IPS DF 19.7 (cell line): ENCODE measurements at regions not wholly inside any gene's neighbourhood (a gene's known extent, or its start where the extent isn't known, plus 50 kb on each side); places are given as distances from the start of the nearest gene placed in this dataset.

Experiments used
- DNase-seq: peaks from one replicate; pipeline ENCODE4 v3.0.0-alpha.2; 2013; ENCODE audit warnings: low read depth, low spot score

DNA sequence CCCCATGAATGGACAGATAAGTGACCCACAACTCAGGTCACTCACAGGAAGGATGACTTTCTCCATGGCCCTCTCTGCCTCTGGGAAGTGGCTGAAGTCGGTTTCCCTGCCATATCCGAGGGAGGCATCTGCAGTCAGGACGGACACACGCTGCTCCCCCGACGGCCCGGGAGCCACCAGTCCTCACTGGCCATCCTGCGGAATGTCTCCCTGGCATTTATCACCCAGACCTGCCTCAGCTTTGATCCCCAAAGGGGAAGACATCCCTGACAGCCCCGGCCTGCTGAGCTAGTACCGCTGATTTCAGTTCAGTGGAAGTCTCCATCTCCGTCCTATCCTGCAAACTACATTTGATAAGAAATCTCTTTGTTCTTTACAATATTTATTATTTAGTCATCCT lies 339.5 kb upstream of the MKI67 start:
- DNase-seq, result no peak

DNA sequence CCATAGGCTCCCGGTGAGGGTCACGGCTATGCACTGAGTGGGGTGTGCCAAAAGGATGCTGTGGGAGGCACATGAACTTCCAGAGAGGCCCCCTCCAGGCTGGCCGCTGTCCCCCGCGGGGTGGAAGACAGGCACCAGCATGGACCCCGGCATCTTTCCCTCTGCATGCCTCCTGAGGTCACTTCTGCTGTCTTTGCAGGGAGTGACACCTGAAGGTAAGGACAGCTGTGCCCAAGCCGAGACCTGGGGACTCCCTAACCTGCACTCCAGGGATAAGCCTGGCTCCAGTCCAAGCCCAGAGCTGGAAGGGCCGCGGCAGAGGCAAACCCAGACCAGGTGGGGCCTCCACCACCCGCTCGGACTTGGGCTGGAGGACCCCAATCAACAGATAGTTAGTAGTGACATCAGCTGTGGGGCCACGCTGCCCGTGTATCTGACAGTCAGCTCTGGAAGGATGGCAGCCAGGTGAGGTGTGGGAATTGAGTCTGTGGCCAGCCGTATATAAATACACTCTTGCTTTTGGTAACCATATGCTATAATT lies 340.7 kb upstream of the MKI67 start:
- DNase-seq, result no peak

DNA sequence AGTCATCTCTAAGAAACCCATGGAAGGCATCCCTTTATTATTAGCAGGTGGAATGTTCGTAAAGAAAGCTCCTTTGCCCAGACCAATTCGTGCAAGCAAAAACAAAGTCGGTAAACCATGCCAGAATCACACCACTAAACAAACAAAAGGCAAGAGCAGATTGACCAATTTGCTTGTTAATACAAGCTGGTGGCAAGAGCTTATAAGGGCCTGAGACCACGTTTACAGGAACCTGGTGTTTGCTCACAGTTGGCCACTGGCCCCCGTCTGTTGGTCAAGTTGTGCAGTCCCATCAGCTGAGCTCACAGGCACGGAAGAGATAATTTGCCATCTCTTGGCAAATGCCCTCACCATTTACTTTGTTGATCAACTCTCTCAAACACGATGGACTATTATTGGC lies 342.2 kb upstream of the MKI67 start:
- no peak for DNase-seq

DNA sequence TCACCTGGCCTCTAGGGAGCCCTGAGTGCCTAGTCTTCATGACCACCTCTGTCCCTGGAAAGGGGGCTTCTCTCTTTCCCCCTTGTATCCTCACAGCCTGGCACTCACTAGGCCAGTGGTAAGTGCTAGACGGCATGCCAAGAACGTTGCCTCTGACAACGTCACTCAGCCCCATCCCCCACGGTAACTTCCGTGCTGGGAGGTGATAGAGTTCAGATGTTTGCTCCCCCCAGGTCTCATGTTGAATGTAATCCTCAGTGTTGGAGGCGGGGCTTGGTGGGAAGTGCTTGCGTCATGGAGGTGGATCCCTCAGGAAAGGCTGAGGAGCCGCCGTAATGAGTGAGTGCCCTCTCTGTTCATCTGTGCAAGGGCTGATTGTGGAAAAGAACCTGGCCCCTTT lies 343.3 kb upstream of the MKI67 start:
- no peak for DNase-seq

DNA sequence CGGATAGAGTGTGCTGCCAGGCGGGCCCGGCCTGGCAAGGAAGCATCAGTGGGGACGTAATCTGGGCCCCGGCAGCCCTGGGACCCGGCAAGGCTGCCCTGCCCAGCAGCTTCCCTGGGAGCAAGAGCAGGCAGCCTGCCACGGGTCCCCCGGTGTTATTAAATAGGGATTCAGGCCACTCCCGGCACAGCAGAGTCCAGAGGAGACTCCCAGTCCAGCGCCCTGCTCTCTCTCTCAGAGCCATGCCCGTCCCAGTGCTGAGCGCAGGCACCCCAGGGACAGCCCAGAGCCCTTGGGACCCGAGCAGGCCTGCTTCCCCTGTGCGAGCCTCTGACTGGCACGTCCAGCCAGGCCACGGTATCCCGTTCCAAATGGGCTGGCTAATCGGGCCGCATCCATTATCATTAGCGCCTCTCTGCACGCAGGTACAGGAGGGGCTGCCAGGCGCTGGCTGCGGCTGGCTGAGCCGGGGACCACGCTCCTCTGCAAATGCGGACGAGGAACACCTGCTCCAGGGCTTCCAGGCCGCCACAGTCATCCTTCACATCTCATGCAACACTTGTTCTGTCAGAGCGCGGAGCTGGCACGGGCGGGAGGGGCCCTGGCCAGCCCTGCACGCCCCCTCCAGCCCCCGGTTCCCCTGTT lies 344.2 kb upstream of the MKI67 start:
- no peak for DNase-seq

DNA sequence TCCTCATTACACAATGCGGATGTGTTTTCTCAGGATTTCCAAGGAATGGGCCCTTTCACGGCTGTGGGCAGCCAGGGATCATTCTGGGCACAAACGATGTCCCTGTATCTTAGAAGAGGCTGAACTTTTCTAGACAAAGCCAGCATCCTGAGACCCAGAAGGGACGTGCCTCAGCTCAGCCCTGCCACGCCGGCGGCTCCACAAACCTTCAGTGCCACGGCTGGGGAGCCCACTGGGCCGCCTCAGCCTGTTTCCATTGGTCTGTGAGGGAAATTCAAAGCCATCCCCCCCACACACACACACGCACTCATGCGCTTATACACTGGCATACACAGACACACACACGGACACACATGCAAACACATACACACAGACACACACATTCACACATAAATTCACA lies 344.9 kb upstream of the MKI67 start:
- DNase-seq, result no peak

DNA sequence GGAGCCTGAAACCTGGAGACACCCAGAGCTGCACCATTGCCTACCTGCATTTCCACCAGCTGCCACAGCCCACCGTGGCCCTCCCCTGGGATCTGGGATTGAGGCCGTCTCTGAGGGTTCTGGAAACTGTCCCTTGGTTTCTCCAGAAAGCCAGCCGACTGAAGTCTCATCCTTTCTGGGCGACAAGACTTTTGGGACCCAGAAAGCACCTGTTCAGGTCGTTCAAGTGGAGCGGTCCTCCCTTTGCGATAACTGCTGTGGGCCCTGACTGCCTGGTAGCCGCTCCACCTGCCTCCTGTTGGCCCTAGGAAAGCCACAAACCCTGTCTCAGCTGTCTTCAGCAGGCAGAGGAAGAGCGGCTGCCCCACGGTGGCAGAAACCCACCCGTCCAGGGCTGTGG lies 346.0 kb upstream of the MKI67 start:
- DNase-seq, result no peak

DNA sequence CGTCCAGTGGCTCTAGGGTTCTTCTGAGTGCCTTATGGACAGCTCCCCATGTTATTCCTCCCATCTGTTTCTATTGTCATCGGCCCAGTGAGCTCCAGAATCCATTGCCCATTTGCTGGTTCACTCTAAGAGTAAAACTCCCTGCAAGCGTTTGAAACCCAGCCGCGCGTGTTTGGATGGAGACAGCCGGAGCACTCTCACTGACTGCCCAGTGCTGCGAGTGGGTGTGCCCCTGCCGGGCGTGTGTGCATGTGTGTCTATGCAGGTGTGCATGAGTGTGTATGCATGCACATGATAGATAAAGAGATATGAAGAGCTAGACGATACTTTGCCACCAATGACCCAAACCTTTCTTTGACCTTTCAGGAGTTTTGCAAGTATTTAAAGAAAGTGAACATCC lies 347.2 kb upstream of the MKI67 start:
- DNase-seq, result no peak

DNA sequence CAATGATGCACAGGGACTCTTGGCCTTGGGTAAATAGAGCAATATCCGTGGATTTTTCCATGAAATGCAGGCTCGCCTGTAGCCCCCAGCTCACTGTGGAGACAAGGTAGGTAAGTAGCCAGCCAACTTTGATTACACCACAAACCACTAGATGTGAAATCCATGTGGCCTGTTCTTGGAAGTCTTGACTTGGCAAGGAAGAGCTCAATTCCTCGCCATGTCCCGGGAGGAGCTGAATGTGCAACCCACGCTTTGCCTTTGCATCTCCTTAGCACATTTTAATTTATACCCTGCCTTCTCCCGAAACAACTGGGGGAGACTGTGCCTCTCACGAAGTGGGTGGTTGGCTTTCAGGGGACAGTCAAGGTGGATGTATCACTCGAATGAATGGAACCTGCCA lies 347.7 kb upstream of the MKI67 start:
- no peak for DNase-seq

DNA sequence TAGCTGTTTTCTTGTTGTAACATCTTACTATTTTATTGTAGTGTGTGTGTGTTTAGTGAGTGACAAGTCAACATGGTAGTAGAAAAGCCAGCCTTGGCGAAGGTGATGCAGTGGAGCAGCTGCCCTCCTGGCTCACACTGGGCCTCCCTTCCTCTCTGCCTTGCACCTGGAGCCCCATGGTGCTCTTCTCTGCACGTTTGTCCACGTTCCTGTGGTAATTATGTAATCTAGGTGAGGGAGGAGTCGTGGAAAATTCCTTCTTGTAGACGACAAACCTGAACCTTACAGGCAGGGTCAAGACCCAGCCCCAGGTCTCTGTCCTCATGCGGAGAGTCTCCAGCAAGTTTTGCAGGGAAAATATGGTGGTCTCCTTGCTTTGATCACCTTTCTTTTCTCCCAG lies 348.3 kb upstream of the MKI67 start:
- DNase-seq, result no peak

DNA sequence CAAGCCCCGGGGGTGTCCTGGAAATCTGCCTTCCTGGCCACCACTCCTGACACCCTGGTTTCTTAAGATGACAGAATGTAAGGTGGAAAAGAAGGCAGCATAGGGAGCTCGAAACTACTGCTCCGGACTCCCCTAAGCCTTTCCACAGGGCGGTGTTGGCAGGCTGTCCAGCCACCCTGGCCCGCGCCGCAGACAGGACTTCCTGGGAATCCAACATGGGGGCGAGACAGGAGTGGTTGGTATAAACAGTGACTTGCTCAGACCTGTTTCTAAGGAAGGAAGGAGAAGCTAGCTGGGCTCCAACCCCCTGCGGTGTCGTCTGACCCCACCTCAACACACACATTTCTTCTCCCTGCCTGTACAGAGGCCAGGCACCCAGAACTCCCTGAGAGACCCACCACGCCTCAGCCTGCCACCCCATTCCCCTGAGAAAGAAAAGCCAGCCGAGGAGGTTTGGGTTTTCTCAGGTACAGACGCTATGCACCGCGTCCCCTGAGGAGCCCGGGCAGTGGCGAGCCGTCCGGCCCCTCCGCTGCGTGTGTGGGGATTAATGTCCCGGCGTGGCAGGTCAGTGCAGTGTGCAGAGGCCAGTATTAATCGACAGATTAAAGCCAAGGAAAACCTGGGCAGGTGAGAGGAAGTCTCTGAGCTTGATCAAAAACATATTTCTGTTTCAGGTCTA lies 349.6 kb upstream of the MKI67 start:
- no peak for DNase-seq

DNA sequence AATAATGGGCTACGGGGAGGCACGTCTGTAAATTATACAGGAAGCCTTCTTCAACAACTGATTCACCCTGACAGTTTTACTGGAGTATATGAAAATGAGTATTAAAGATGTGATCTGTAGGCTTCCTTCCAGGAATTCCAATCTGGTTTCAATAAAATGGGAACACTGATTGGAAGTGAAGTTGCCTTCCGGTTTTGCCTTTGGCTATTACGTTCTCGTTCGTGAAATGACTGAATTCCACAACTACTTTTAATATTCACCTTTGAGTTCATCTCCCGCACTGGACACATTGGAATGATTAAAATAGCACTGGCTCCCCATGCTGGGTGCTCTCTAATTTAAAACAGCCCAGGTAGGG lies 350.1 kb upstream of the MKI67 start:
- DNase-seq, result no peak

DNA sequence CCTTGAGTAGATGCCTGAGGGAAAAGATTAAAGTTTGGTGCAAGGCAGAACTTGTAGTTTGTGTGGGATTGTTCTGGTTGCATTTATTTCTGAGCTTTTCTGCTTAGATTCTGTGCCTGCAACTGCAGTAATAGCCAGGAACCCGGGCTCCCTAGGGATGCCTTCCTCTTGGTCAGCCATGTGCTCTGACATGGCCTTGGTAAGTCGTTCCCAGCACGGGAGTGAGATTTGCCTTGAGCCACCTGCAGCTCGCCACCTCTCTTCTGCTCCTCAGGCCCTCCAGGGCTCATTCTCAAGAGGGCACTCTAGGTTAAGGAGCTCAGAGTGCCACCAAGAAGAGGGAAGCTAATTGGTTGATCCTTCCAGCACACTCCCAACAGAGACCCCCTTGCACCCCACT lies 350.6 kb upstream of the MKI67 start:
- no peak for DNase-seq

DNA sequence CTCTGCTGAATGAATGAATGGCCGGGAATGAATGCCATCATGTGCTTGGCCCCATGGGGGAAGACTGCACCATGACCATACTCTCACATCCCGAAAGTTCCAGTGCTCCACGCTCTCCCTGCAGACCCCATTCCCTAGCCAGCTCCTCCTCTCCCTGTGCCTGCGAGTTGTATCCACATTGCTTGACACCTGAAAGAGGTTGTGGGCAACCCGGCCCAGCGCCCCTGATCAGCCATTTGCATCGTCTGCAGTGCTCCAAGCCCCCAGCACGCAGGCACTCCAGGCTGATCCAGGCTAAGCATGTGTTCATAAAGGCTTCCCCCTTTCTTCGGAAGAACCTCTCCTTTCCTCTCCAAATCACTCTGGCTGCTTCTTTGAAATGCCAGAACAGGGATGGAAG lies 354.4 kb upstream of the MKI67 start:
- no peak for DNase-seq

DNA sequence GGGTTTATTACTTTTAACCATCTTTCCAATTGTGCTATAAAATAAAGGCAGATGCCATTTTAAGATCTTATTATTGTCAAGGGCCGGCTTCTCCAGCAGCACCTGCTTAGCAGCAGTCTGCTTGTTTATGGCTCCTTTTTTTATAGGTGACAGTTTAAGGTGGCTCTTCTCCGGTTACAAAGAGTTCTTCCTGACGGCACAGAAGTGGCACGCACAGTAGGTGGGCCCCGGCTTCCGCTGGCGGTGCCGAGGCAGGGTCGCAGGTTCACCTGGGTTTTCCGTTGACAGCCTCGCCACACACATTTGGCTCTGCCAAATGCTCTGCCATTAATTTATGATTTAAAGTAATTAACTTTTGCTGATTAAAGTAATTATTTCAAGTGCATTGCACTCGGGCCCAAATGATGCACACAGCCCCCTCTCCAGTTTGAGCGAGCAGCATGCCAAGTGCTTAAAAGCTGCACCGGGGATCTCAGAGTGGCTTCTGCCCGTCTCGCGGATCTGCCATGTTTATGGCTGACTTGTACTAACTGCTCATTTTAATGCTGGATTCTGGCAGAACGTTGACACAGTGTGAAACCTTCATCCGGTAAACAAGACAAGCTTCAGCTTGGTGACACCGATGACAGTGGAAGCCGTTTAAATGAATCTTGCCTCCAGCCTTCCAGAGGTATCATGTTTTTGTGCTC lies 355.1 kb upstream of the MKI67 start:
- DNase-seq, result no peak

DNA sequence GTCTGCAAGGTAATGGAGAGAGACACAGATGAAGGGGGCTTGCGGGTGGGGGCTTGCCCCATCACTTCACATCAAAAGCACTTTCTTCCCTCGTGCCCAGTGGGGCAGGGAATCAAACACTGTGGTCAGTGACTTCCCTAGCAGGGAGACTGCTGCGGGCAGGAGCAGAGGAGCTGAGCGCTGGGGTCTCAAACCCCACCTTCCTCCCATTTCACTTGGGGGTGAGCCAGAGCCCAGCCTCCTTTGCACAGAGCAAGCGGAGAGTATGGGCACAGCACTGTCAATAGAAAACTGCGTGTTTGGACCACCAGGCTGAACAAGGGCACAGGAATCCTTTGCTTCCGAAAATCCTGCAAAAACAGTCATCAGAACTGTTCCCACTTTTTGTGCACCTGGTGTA lies 355.8 kb upstream of the MKI67 start:
- DNase-seq, result no peak

DNA sequence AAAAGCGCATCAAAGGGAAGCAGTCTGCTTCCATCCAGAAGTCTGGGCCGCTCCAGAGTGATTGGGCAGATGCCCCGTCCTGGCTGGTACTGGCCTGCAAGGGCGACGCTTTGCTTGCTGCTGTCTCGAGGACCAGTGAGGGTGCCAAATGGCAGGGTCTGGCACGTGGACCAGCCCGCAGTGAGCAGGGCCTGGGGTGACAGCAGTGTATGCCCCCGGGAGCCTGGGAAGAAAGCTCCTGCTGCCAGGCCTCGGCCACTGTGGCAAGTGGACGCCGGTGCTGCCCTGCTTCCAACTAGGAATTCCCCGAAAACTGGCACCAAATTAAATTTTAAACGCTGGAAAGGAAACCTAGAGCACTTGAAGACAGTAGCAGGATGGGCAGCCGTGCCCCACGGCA lies 357.0 kb upstream of the MKI67 start:
- DNase-seq, result no peak

DNA sequence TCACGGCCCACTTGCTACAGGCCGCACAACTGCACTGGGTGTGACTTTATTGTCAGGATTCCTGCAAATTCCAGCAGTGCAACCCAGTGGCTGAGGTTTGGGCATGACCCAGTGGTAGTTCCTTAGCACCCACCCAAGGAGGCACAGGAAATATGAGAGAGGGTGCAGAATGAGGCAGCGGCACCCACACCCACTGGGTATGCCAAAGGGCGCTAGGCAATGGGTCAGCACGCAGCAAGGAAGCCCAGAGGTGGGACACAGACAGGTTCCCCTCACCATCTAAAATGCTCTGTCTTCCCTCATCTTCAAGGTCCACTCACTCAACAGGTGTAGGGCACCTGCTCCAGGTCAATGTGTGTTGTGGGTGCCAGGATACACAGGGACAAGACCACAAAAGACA lies 357.8 kb upstream of the MKI67 start:
- no peak for DNase-seq

DNA sequence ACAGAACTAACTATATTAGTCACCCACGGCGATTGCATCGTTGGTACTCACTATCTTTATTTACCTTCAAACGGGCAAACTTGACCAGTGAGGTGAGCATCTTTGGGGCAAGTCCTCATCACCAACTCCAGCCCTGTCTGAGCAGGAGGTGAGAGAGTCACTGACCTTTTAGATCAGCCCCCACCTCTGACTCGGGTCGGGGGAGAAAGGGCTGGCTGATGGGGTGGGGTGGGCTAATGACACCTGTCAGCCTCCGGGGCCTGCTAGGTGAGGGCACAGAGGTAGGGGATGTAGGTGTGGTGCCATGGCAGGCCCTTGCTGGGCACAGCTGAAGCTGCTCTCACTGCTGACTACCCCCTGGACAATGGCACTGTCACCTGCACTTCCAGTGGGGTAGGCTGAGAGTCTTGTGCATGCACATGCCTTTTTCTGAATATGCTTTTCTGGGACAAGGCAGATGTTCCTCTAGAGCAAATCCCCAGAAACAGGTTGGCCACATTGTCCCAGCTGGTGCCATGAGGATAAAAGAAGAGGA lies 359.5 kb upstream of the MKI67 start:
- DNase-seq, result no peak

DNA sequence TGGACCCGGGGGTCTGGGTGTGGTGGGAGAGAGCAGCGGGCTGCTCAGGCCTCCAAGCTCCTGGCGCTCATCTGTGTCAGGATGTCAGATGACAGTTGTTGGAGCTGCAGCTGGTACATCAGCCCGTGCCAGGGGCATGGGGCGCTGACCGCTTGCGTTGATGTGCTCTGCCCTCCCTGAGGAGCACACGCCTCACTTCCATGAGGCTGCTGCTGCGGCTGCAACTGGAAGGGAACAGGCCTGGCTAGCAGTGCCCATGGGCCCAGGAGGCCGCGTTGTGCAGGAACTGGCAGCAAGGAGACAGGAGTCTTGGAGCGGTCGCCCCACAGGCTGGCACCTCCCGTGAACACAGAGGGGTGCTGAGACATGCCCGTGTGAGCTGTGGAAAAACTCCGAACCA lies 361.3 kb upstream of the MKI67 start:
- DNase-seq, result no peak

DNA sequence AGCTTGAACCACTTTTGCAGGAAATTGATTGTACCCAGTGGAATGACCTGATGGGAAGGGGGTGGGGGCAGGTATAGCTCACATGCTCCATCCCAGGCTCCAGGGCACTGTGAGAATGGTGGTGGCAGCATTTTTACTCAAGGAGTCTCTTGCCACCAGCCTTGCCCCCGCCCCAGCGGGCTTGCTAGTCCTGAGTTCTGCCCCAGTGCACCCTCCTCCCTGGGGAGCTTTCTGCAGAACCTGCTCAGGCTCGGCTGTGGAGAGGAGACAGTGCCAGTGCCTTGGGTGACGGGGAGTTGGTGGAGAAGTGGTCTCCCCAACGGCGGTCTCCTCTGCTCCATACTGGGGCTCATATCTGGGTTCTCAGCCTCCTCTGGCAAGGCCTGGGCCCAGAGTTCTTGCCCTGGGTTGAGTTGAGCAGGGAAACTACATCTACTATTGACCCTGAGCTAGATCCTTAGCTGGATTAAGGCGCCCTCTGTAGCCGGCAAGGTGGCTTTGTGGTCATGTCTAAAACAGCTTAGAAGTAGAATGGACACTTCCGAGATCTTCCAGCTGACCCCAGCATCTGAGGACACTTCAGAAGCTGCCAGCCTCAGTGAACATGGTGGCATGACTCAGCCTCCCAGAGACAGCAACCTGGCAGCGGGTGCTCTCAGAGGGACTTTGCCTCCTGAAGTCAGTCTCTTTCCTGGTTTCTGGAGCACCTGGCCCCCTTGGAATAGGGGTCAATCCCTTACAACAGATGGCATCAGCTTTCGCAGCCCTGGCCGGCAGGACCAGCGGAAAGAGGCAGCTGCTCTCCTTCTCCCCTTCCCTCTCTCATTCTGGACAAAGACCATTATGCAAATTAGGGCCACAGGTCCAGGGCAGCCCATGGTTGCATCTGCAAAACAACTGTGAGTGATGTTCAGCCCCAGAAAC lies 363.4 kb upstream of the MKI67 start:
- DNase-seq, result no peak

DNA sequence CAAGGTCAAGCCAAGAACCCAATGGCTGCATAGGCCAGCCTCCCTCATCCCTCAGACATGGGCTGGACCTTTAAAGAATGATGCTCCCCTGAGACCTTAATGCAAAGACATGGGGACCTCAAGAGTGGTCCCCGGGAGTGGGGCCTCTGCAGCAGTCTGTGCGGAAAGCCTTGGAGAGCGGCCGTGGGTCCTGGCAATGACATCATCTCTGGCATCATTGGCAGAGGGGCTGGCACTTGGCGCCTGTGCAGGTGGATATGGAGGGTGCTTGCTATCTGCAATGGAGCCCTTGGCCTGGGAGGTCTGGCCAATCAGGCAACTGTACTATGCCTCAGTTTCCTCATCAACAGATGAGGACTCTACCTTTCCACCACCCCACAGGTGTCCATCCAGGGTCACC lies 365.5 kb upstream of the MKI67 start:
- no peak for DNase-seq
